Inflammatory macrophage treated with lipopolysaccharide for 4 hours (primary cell): ENCODE measurements at regions not wholly inside any gene's neighbourhood (a gene's known extent, or its start where the extent isn't known, plus 50 kb on each side); places are given as distances from the start of the nearest gene placed in this dataset.

Source experiments
- DNase-seq: peaks from one replicate; pipeline ENCODE4 v3.0.0-alpha.2; 2020

GRCh38 chr15:91769894-91770293 lies 83.6 kb upstream of the SLCO3A1 start:
- no peak for DNase-seq

DNA sequence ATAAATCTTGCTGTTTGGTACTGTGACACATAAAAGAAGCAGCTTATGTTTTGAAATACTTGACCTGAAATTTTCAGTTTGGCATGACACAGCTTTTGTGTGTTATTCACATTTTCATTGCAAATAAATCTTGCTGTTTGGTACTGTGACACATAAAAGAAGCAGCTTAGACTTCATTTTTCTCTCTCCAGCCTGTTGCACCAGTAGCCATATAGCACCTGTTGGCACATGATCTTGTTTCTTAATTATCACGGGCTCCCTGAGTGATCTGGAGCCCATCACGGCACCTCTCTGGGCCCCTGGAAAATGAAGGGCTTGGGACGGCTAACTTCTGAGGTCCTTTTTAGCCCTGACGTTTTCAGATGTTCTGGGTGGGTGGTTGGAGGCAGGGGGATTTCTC lies 77.4 kb upstream of the SLCO3A1 start:
- DNase-seq = no peak

GRCh38 chr15:91779960-91780359 lies 73.5 kb upstream of the SLCO3A1 start:
- DNase-seq = no peak

DNA sequence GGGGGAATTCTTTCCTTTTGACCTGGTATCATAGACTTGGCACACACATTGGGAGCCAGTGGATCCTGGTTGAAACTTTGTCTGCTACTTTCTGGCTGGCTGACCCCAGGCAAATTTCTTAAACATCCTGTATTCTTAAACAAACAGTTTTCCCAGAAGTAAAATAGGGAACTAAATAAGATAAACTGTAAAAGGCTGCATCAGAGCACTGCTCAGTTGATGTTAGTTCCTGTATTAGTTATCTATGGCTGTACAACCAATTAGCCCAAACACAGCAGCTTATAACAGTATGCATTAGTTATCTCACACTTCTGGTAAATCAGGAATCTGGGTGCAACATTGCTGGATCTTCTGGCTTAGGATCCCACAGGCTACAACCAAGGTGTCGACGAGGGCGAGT lies 73.1 kb upstream of the SLCO3A1 start:
- DNase-seq = peak; percentile 40

GRCh38 chr15:91782221-91782620 lies 71.3 kb upstream of the SLCO3A1 start:
- DNase-seq = no peak

DNA sequence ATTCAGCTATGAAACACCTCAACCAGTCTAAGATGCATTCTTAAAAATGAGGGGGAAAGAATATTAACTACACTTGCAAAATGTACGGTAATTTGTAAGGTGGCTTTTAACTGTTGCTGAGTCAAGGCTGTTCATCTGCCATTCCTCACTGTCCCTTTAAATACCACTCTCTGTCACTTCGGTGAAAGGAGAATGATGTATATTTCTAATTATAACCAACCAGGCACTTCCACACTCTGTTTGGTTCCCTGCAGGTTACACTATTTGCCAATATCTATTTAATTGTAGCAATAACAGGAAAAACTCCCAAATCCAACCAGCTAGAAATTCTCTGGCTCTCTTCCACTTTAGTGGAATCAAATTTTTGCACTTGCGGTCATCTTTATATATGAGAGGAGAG lies 70.5 kb upstream of the SLCO3A1 start:
- no peak for DNase-seq

GRCh38 chr15:91783451-91783850 lies 70.1 kb upstream of the SLCO3A1 start:
- DNase-seq = no peak

DNA sequence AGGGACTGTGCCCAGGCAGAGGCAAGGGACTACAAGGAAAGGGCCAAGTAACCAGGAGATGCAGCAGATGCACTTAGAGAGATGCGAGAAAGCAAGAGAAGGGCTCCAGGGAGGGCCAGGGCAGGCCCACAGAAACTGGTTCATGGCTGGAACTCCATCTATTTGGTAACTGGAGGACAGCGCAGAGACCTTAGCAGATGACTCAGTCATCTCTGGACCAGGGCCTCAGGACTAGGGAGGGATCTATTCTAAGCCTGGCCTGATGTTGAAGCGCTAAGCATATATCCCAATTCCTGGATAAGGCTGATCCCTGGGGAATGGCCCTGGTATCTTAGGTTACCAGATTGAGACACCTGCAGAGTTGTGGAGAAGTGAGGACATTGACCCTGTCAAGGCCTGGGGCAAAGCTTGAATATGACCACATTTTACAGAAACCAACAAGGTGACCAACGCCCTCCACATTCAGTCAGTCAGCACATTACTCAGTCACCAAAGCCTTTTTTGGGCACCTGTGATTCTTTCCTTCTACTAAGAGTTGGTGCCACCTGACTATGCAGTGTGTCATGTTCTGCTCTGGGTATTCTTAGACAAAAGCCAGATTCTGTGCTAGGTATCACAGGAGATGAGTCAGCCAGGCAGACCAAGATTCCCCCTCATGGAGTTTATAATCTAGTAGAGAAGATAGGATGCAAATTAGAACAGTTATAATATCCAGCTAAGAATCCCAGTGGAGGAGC lies 68.4 kb upstream of the SLCO3A1 start:
- no peak for DNase-seq

DNA sequence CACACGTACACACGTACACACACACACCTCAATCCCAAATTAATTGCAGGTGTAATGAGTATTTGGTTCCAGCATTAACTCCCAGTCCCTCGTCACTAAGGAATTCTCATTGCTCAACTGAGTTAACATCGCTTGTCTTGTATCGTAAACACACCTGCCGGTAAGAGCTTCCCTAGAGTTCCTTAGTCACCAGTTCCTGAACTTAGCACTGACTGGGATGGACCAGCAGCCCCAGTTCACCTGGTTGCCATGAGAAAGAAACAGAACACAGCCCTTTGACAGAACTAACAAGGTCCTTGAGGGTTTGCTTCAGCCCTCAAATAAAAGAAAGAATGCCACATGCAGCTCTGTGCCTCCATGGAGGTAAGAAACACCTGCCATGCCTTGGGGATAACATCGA lies 66.3 kb upstream of the SLCO3A1 start:
- no peak for DNase-seq

DNA sequence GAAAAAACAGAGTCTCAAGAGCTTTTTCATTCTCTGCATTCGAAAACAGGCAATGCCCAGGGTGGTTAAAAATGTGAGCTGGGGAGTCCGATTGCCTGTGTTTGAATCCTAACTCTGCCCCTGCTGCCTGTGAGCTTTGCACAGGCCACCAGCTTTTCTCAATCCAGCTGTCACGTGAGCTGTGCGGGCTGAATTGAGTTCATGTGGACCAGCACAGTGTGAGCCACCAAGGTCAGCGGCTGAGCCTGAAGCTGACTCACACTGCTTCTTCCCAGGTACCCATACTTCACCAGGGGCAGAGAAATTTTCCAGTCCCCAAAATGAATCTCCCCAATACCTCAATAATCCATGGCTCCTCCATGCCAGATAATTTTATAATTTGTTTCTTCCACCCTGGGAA lies 64.4 kb upstream of the SLCO3A1 start:
- DNase-seq = no peak

DNA sequence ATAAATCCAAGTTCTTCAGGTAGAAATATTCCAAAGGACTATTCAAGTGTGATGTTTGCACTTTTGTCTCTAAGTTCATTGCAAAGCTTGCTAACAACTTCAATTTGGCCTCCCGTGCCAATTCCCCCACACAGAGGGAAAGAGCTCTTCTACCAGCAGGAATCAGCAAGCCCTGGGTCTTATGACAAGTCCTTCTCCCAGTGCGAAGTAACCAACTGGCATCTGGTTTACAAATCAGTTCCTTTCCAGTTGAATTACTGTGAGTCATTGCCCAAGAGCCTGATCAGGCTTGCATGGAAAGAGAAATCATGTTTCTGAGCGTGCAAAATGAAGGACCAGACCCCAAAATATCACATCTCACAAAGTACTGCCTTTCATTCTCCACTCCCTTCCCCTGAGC lies 62.7 kb upstream of the SLCO3A1 start:
- no peak for DNase-seq

GRCh38 chr15:91793771-91794170 lies 59.7 kb upstream of the SLCO3A1 start:
- DNase-seq = no peak

GRCh38 chr15:91795235-91795634 lies 58.3 kb upstream of the SLCO3A1 start:
- DNase-seq = no peak

DNA sequence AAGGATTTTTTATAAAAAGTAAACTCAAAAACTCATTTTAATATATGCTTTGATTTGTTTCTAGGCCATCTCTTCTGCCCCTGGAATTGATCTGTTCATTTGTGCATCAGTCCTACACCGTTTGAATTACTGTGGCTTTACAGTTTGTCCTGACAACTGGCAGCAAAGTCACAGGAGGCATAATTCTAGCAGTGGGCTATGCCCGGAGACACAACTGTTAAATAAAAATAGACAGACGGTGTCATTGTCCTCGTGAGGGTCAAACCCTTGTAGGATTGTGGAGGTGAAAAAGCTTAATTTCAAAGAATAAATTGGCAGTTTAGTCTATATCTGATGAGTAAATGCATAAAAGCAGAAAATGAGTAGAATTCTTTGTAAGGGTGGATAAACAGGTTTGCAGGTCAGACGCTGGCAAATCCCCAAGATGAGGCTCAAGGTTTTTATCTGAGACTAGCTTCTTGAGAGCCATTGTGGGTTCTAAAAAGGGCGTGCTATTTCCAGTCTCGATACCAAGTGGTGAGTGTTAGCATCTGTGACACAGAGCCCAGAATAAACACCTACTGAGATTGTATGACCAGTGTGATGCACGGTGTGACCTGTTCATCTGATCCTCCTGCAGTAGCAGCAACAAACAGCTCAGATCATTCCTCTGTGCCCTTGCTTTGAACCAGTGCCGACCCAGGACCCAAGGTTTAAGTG lies 51.5 kb upstream of the SLCO3A1 start:
- no peak for DNase-seq

DNA sequence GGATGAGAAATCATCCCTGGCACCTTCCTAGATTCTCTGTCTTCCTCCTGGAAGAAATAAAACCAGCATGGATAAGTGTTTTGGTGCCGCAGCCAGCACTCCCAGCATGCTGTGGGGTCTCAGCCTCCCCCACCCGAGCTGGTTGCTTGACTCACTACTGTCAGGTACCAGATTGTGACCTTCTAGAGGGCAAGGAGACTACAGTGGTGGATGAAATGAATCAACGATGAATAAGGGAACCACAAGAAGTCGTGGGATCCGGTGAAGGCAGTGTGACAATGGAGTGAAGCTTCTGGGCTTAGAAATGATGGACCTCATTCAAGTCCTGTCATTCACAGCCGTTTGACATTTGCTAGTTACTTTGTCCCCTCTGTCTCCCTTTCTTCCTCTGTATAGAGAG lies 50.2 kb upstream of the SLCO3A1 start:
- DNase-seq = no peak
